ENCODE measurements at regions not wholly inside any gene's neighbourhood (a gene's known extent, or its start where the extent isn't known, plus 50 kb on each side); places are given as distances from the start of the nearest gene placed in this dataset.

GRCh38 chr3:87855211-87855610 lies 203.6 kb downstream of the CGGBP1 start:
- H4K20me1 ChIP-seq (ENCODE audit: insufficient read depth, low read length), result no peaks in the 10 kb centered on the region
- peaks cover 2% of the 10 kb centered on the region; the same call in 1 of the 2 replicates for H3K9me3 ChIP-seq (ENCODE audit: control insufficient read depth, insufficient read depth, low read length)
- H3K27ac ChIP-seq (ENCODE audit: insufficient read depth, low read length), result no peak overlapping the region
- H3K56ac ChIP-seq (ENCODE audit: extremely low read depth, insufficient read depth, low read length), result no peak overlapping the region
- no peaks in the 10 kb centered on the region for H3K27me3 ChIP-seq (ENCODE audit: control insufficient read depth, insufficient read depth, low read length)
- no peaks in the 10 kb centered on the region for H3K36me3 ChIP-seq (ENCODE audit: control insufficient read depth, insufficient read depth, low read length)
- in situ Hi-C loops (cut with MboI; ENCODE audit: low sequenced_read_pairs), result no loop called here
- no peak overlapping the region for H3K23ac ChIP-seq (ENCODE audit: low read depth, low read length)
- H4K91ac ChIP-seq (ENCODE audit: insufficient read depth, low read depth, low read length), result no peak overlapping the region
- WGBS, 2 experiments (ENCODE audit: extremely low coverage in 2 of 2, insufficient read length in 1 of 2), result no CpG with 5 or more reads among the region's 1 CpG
- H3K18ac ChIP-seq (ENCODE audit: low read depth, low read length), result no peak overlapping the region
- no peak overlapping the region for H2BK20ac ChIP-seq (ENCODE audit: low read depth, low read length)
- H3K4me1 ChIP-seq (ENCODE audit: control insufficient read depth, insufficient read depth, low read length), result no peaks in the 10 kb centered on the region
- H2BK5ac ChIP-seq (ENCODE audit: low read depth, low read length, poor library complexity, severe bottlenecking), result no peak overlapping the region
- no peak for ATAC-seq (ENCODE audit: low read depth)
- H2BK15ac ChIP-seq (ENCODE audit: low read depth, low read length), result no peak overlapping the region
- CTCF ChIA-PET, result no interaction called here
- POLR2A ChIA-PET (ENCODE audit: unreplicated experiment), result no interaction called here
- TF ChIP-seq CTCF (conservative IDR thresholded peaks at IDR 0.05; ENCODE audit: low read depth, low read length), result no peak
- no peak for TF ChIP-seq USF2 (IDR thresholded peaks at IDR 0.05; ENCODE audit: low read depth, low read length)
- no peak for TF ChIP-seq NFE2L2 (IDR thresholded peaks at IDR 0.05; ENCODE audit: low read depth, low read length)
- TF ChIP-seq BHLHE40 (IDR thresholded peaks at IDR 0.05; ENCODE audit: low read depth, low read length), result no peak
- no peak for TF ChIP-seq MAZ (IDR thresholded peaks at IDR 0.05; ENCODE audit: borderline replicate concordance, low read depth, low read length)
- TF ChIP-seq MAFK (IDR thresholded peaks at IDR 0.05; ENCODE audit: low read depth, low read length), result no peak
- TF ChIP-seq CHD1 (IDR thresholded peaks at IDR 0.05; ENCODE audit: low read depth, low read length), result no peak
- no peak for TF ChIP-seq POLR2A (IDR thresholded peaks at IDR 0.05; ENCODE audit: low read depth, low read length)
- no peak for TF ChIP-seq MXI1 (IDR thresholded peaks at IDR 0.05; ENCODE audit: borderline replicate concordance, low read depth, low read length)
- TF ChIP-seq FOS (IDR thresholded peaks at IDR 0.05; ENCODE audit: low read depth, low read length), result no peak
- H3K4ac ChIP-seq (ENCODE audit: low read depth, low read length), result no peak overlapping the region
- no peak overlapping the region for H4K8ac ChIP-seq (ENCODE audit: low read depth in 2 of 2, low read length in 2 of 2)
- no TSS peak for BruUV-seq (replicated peaks)
- H3K79me1 ChIP-seq (ENCODE audit: low read depth in 1 of 2, low read length in 2 of 2), result no peaks in the 10 kb centered on the region
- no peak overlapping the region for H2AK9ac ChIP-seq (replicated peaks; ENCODE audit: low read depth, low read length, poor library complexity)
- intact Hi-C loops (cut with micrococcal nuclease), result no loop called here
- dilution Hi-C loops (cut with HindIII; ENCODE audit: low sequenced_read_pairs, unreplicated experiment), result no loop called here
- no peak overlapping the region for H2AFZ ChIP-seq (replicated peaks; ENCODE audit: low read length, poor library complexity)
- no peak overlapping the region for H4K5ac ChIP-seq (ENCODE audit: low read depth, low read length)
- no peak overlapping the region for H2AK5ac ChIP-seq (ENCODE audit: low read depth, low read length)
- no peak for DNase-seq
- no peak overlapping the region for H3K9ac ChIP-seq (ENCODE audit: low read depth, low read length)
- no peak overlapping the region for H3K4me2 ChIP-seq (ENCODE audit: low read depth, low read length)
- no peak overlapping the region for H3K14ac ChIP-seq (replicated peaks; ENCODE audit: low read depth, low read length)
- no peak overlapping the region for H2BK120ac ChIP-seq (ENCODE audit: low read depth, low read length)
- no peak overlapping the region for H3K4me3 ChIP-seq (ENCODE audit: insufficient read depth, low read depth, low read length)
- no peaks in the 10 kb centered on the region for H3K9me1 ChIP-seq (ENCODE audit: insufficient read depth, low read length)

All from IMR-90 (cell line).